ENCODE measurements at regions not wholly inside any gene's neighbourhood (a gene's known extent, or its start where the extent isn't known, plus 50 kb on each side); places are given as distances from the start of the nearest gene placed in this dataset.

GRCh38 chr3:175951047-175951694, 1092.0 kb downstream of the NAALADL2 start:
- no peak for TF ChIP-seq POLR2A (IDR thresholded peaks at IDR 0.05)
- TF ChIP-seq CTCF (IDR thresholded peaks at IDR 0.05 in 4 of 5, conservative IDR thresholded peaks at IDR 0.05 in 1 of 5): no peak

Measured in gastrocnemius medialis (tissue), 4 donors.